ENCODE measurements at regions not wholly inside any gene's neighbourhood (a gene's known extent, or its start where the extent isn't known, plus 50 kb on each side); places are given as distances from the start of the nearest gene placed in this dataset.

DNA sequence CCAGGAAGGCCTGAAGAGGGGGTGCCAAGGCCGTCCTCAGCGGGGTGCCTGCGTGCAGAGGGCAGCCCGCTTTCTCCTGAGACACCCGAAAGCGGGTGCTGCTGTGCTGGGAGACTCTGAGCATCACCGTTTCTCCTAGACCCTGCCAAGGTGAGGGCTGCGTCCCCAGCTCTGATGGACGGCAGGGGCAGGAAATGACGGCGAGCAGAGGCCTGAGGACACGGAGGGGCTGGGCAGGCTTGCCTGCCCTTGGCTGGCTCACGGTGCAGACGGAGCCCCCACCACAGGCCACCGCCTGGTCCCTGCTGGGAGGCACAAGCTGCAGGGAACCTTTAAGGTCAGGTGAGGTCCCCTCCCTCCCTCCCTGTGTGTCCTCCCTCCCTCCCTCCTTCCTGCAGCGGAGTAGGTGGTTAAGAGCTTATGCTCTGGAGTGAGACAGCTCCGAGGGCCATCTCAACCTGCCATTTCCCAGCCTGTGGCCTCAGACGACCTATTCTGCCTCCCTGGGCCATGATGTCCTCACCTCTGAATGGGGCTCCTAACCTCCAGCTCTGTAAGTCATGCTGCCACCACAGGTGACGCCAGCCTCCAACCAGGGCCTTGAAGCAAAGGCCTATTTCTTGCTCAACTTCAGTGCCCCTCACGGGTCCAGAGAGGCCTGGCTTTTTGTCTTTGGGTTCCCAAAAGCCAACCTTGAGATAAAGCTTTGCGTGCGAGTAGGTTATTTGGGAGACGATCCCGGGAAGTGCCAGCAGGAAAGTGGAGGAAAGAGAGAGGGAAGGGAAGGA is 54.2 kb upstream of the GRPEL1 start:
- TF ChIP-seq CTCF (IDR thresholded peaks at IDR 0.05), result no peak
- no peak for TF ChIP-seq EZH2 (IDR thresholded peaks at IDR 0.05; ENCODE audit: borderline replicate concordance, insufficient read depth, low read depth, low read length, poor library complexity, severe bottlenecking)
